ENCODE measurements at regions not wholly inside any gene's neighbourhood (a gene's known extent, or its start where the extent isn't known, plus 50 kb on each side); places are given as distances from the start of the nearest gene placed in this dataset.
A peak's percentile ranks its signal among the peaks of the same experiment; 100 is the strongest.

DNA sequence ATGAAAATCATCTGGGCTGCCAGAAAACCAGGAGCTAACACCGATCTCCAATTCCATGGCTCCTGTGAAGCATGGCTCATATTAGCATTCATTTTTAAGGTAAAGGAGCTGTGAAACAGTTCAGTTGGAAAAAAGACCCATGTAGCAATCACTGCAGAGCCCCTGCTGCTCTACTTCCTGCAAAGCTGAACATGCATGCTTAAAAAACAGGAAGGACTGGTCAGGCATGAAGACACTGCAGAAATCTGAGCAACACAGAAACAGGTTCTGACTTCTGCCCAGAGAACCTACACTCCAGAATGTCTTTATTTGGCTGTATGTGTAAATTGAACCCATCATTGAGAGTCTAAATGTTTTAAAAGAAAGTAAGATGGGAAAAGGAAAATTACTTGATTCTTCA is 950.6 kb downstream of the DCDC2C start:
- Mint-ChIP-seq H3K4me1 (ENCODE audit: low read depth) (no peaks in the 10 kb centered on the region), H3K4me3 (no peak overlapping the region), H3K9me3 (ENCODE audit: low read depth) (peaks cover 5% of the 10 kb centered on the region), H3K27me3 (no peaks in the 10 kb centered on the region), H3K27ac (no peak overlapping the region), H3K36me3 (no peaks in the 10 kb centered on the region)

- Mint-ChIP-seq H3K4me3 (no peak overlapping the region), H3K9me3 (ENCODE audit: low read depth) (peaks cover 10% of the 10 kb centered on the region), H3K4me1 (ENCODE audit: low read depth) (no peaks in the 10 kb centered on the region), H3K27me3 (no peaks in the 10 kb centered on the region), H3K36me3 (no peaks in the 10 kb centered on the region), H3K27ac (no peak overlapping the region)
These were observed 953.0 kb downstream of the DCDC2C start for GRCh38 chr2:4656326-4656725.

DNA sequence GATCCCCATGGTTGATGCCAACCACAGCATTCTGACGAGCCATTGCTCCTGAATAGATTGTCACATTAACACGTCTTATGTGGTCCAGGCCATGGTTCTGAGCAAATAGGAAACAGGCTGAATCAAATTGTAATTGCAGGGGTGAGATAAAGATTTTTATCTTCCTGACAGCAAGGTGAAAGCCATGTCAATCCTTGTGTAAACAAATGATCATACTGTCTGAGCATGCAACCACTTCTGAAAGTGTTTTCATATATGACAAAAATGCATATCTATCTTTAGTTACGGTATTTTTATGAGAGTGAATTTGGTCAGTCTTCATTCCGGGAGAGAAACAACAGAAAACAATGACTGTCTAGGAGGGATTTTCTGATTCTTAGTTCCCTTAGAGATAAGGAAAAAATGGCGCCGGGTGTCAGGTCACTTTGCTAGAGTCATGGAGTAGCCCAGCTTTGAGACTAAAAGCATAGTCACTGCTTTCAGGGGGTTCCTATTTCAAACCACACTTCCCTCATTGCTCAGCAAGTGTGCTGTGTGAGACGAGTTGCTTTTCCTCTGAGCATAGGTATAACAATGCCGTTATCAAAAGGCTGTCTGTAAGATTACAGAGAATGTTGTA is 958.9 kb downstream of the DCDC2C start:
- H3K4me3 Mint-ChIP-seq = no peak overlapping the region
- no peaks in the 10 kb centered on the region for H3K27me3 Mint-ChIP-seq
- no peaks in the 10 kb centered on the region for H3K4me1 Mint-ChIP-seq (ENCODE audit: low read depth)
- peaks cover 15% of the 10 kb centered on the region for H3K9me3 Mint-ChIP-seq (ENCODE audit: low read depth)
- H3K36me3 Mint-ChIP-seq = no peaks in the 10 kb centered on the region
- no peak overlapping the region for H3K27ac Mint-ChIP-seq

DNA sequence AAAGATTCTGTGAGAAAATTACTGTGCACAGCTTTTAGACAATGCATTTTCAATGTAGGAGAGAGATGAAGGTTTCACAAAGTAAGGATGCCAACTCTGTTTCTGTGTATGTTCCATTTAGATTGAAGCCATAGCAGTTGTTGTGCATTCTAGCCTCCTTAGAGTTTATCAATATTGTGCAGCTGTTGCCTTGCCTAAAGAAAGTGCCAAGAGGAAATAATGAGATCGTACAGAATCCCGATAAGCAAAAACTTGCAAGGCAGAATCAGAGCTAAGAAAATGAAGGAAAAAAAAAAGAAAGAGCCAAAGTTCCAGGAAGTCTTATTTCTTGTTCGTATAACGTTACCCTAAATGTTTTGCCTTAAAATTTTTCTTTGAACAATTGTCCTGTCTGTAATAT is 965.0 kb downstream of the DCDC2C start:
- peaks cover 2% of the 10 kb centered on the region for H3K4me1 Mint-ChIP-seq (ENCODE audit: low read depth)
- no peak overlapping the region for H3K27ac Mint-ChIP-seq
- no peaks in the 10 kb centered on the region for H3K36me3 Mint-ChIP-seq
- H3K9me3 Mint-ChIP-seq (ENCODE audit: low read depth) = peaks cover 5% of the 10 kb centered on the region
- no peaks in the 10 kb centered on the region for H3K27me3 Mint-ChIP-seq
- no peak overlapping the region for H3K4me3 Mint-ChIP-seq

GRCh38 chr2:4670331-4670730 is 967.0 kb downstream of the DCDC2C start:
- Mint-ChIP-seq H3K27me3 (no peaks in the 10 kb centered on the region), H3K4me1 (ENCODE audit: low read depth) (peaks cover 2% of the 10 kb centered on the region), H3K27ac (no peak overlapping the region), H3K36me3 (no peaks in the 10 kb centered on the region), H3K9me3 (ENCODE audit: low read depth) (peaks cover 2% of the 10 kb centered on the region), H3K4me3 (no peak overlapping the region)

- Mint-ChIP-seq H3K27ac (no peak overlapping the region), H3K4me1 (ENCODE audit: low read depth) (peaks cover 2% of the 10 kb centered on the region), H3K4me3 (peak overlapping the region; percentile 7), H3K27me3 (no peaks in the 10 kb centered on the region), H3K36me3 (no peaks in the 10 kb centered on the region), H3K9me3 (ENCODE audit: low read depth) (peaks cover 2% of the 10 kb centered on the region)
These were observed 969.7 kb downstream of the DCDC2C start for GRCh38 chr2:4673025-4673489.

- peaks cover 2% of the 10 kb centered on the region for H3K4me1 Mint-ChIP-seq (ENCODE audit: low read depth)
- H3K36me3 Mint-ChIP-seq = no peaks in the 10 kb centered on the region
- no peak overlapping the region for H3K4me3 Mint-ChIP-seq
- H3K27ac Mint-ChIP-seq = no peak overlapping the region
- peaks cover 7% of the 10 kb centered on the region for H3K9me3 Mint-ChIP-seq (ENCODE audit: low read depth)
- H3K27me3 Mint-ChIP-seq = no peaks in the 10 kb centered on the region
These were observed 970.6 kb downstream of the DCDC2C start for GRCh38 chr2:4674007-4674406.

DNA sequence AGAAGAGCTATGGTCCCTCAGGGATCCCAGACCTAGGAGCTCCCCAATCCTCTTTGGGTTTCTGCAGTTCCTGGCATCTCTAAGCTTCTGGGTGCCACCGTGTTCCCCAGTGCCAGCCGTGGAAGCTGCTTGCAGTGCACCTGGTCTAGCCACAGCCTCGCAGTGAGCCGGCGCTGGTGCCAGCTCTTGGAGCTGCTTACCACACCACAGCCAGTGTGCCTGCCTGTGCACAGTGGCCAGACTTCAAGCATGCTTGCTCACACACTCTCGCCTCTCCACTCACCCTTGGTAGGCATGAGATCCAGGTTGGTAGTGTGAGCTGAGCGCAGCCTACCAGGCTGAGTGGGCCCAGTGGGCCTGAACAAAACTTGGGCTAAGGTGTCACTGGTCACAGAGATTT is 971.9 kb downstream of the DCDC2C start:
- no peak overlapping the region for H3K27ac Mint-ChIP-seq
- H3K4me1 Mint-ChIP-seq (ENCODE audit: low read depth) = peaks cover 2% of the 10 kb centered on the region
- peaks cover 12% of the 10 kb centered on the region for H3K9me3 Mint-ChIP-seq (ENCODE audit: low read depth)
- H3K36me3 Mint-ChIP-seq = no peaks in the 10 kb centered on the region
- no peak overlapping the region for H3K4me3 Mint-ChIP-seq
- H3K27me3 Mint-ChIP-seq = no peaks in the 10 kb centered on the region

- Mint-ChIP-seq H3K36me3 (no peaks in the 10 kb centered on the region), H3K27ac (no peak overlapping the region), H3K9me3 (ENCODE audit: low read depth) (peaks cover 12% of the 10 kb centered on the region), H3K4me1 (ENCODE audit: low read depth) (no peaks in the 10 kb centered on the region), H3K4me3 (no peak overlapping the region), H3K27me3 (no peaks in the 10 kb centered on the region)
These were observed 975.6 kb downstream of the DCDC2C start for GRCh38 chr2:4678927-4679326.

DNA sequence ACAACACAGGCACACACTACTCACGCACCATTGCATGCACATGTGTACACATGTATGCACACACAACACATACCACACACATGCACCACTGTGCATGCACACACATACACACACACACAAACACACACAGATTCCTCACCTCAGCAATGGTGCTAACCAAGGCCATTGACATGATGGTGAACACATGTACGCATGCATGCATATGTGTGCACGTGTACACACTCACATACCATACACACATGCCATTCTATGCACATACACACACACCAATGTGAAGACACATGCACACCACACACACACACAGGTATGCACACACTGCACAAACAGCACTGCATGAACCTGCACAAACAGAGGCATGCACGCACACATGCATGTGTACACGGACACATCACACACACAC is 976.0 kb downstream of the DCDC2C start:
- no peak overlapping the region for H3K27ac Mint-ChIP-seq

DNA sequence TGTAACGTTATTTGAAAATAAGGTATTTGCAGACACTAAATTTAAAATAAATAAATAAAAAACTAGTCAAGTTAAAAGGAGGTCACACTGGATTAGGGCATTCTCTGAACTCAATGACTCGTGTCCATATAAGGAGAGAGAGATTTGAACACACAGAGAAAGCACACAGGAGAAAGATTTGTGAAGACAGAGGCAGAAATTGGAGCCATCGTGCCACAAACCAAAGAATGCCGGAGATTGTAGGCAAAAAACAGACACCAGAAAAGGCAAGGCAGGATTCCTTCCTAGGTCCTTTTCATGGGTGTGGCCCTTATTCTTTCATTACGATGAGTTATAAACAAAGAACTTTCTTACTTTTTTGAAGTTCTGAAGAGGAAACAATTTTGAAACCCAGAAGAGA is 981.5 kb downstream of the DCDC2C start:
- H3K27ac Mint-ChIP-seq = no peak overlapping the region
- no peaks in the 10 kb centered on the region for H3K4me1 Mint-ChIP-seq (ENCODE audit: low read depth)
- no peaks in the 10 kb centered on the region for H3K27me3 Mint-ChIP-seq
- H3K9me3 Mint-ChIP-seq (ENCODE audit: low read depth) = peaks cover 3% of the 10 kb centered on the region
- H3K36me3 Mint-ChIP-seq = no peaks in the 10 kb centered on the region
- H3K4me3 Mint-ChIP-seq = no peak overlapping the region

More for the DNA sequence above, 976.0 kb downstream of the DCDC2C start:
- H3K4me3 Mint-ChIP-seq = no peak overlapping the region
- no peaks in the 10 kb centered on the region for H3K4me1 Mint-ChIP-seq (ENCODE audit: low read depth)
- H3K9me3 Mint-ChIP-seq (ENCODE audit: low read depth) = peaks cover 12% of the 10 kb centered on the region
- H3K27me3 Mint-ChIP-seq = no peaks in the 10 kb centered on the region
- no peaks in the 10 kb centered on the region for H3K36me3 Mint-ChIP-seq

GRCh38 chr2:4690913-4691312 is 987.5 kb downstream of the DCDC2C start:
- H3K27ac Mint-ChIP-seq = no peak overlapping the region
- H3K9me3 Mint-ChIP-seq (ENCODE audit: low read depth) = peaks cover 3% of the 10 kb centered on the region
- no peaks in the 10 kb centered on the region for H3K4me1 Mint-ChIP-seq (ENCODE audit: low read depth)
- H3K27me3 Mint-ChIP-seq = no peaks in the 10 kb centered on the region
- no peak overlapping the region for H3K4me3 Mint-ChIP-seq
- no peaks in the 10 kb centered on the region for H3K36me3 Mint-ChIP-seq

DNA sequence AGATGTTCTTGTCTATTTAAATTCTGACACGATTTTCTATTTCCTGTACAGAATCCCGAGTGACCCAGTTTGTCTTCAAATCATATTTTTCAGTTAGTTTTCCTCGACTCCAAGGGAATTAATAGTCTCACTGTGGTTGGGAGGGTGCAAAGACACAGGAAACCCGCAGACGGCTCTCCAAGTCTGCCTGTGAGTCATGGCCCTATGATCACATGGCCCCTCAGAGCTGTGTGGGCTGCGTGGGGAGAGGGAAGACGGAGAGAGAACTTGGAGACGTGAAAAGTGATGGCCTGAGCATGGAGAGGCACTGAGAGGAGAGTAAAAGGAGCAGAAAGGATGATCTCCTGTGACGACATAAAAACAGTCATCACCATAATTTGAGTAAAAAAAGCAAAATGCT is 989.9 kb downstream of the DCDC2C start:
- no peaks in the 10 kb centered on the region for H3K27me3 Mint-ChIP-seq
- no peak overlapping the region for H3K4me3 Mint-ChIP-seq
- H3K27ac Mint-ChIP-seq = no peak overlapping the region
- H3K4me1 Mint-ChIP-seq (ENCODE audit: low read depth) = no peaks in the 10 kb centered on the region
- H3K9me3 Mint-ChIP-seq (ENCODE audit: low read depth) = no peaks in the 10 kb centered on the region
- H3K36me3 Mint-ChIP-seq = no peaks in the 10 kb centered on the region

- Mint-ChIP-seq H3K4me1 (ENCODE audit: low read depth) (no peaks in the 10 kb centered on the region), H3K27ac (no peak overlapping the region), H3K27me3 (no peaks in the 10 kb centered on the region)
These were observed 992.0 kb downstream of the DCDC2C start for GRCh38 chr2:4695281-4695861.

DNA sequence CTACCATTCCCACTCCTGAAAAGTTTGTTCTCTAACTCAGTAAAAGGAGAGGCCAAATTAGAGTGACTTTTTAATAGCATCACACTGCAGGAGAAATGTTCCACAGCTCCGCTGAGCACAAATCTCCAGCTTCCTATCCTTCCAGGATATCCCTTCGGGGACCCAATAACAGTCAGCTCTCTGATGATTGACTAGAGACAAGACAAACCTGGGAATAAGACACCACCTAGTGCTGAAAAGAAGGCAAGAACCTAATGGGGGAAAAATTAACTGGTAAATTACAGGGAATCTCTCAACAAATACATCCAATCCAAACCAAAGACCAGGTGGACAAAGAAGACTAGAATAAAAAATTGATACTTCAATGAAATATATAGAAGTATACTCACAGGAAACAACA is 977.1 kb upstream of the SOX11 start:
- H3K4me1 Mint-ChIP-seq (ENCODE audit: low read depth) = no peaks in the 10 kb centered on the region
- no peaks in the 10 kb centered on the region for H3K36me3 Mint-ChIP-seq
- H3K4me3 Mint-ChIP-seq = no peak overlapping the region
- H3K9me3 Mint-ChIP-seq (ENCODE audit: low read depth) = peaks cover 13% of the 10 kb centered on the region
- H3K27me3 Mint-ChIP-seq = no peaks in the 10 kb centered on the region
- H3K27ac Mint-ChIP-seq = no peak overlapping the region

More at GRCh38 chr2:4695281-4695861, 992.0 kb downstream of the DCDC2C start:
- Mint-ChIP-seq H3K36me3 (no peaks in the 10 kb centered on the region), H3K4me3 (no peak overlapping the region), H3K9me3 (ENCODE audit: low read depth) (no peaks in the 10 kb centered on the region)

DNA sequence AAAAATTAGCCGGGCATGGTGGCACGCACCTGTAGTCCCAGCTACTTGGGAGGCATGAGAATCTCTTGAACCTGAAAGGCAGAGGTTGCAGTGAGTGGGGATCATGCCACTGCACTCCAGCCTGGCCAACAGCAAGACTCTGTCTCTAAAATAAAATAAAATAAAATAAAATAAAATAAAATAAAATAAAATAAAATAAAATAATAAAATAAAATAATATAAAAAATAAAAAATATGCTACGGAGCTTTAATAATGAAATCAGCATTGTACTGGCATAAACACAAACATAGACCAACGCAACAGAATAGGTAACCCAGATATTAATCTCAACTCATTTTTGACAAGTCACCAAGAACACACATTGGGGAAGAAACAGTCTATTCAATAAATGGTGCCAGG is 973.4 kb upstream of the SOX11 start:
- Mint-ChIP-seq H3K27me3 (no peaks in the 10 kb centered on the region), H3K27ac (no peak overlapping the region), H3K4me1 (ENCODE audit: low read depth) (no peaks in the 10 kb centered on the region), H3K4me3 (no peak overlapping the region), H3K9me3 (ENCODE audit: low read depth) (peaks cover 9% of the 10 kb centered on the region), H3K36me3 (no peaks in the 10 kb centered on the region)

All from activated naive CD8-positive, alpha-beta T cell (primary cell).